H1 (cell line): ENCODE measurements at regions not wholly inside any gene's neighbourhood (a gene's known extent, or its start where the extent isn't known, plus 50 kb on each side); places are given as distances from the start of the nearest gene placed in this dataset.

Experiments
- CTCF ChIA-PET: fragments of 300-600 bp; sonication (Branson Sonifier 250); formaldehyde crosslinking; loops from one replicate; lab custom pipeline; 2021; ENCODE audit not compliant: partially characterized antibody; lab: Charles Lee
- POLR2A ChIA-PET: fragments of 300-600 bp; sonication (Branson Sonifier 250); formaldehyde crosslinking; loops from one replicate; lab custom pipeline; 2021; ENCODE audit warnings: inconsistent platforms; ENCODE audit not compliant: partially characterized antibody; lab: Charles Lee
- DNase-seq, 2 experiments: peaks; one replicate each; pipeline versions ENCODE4 v3.0.0 to v3.0.0-alpha.2; 2010 to 2022; ENCODE audit warnings: low spot score in 2 of 2, low read depth in 1 of 2, mixed read lengths in 1 of 2
- FAIRE-seq: peaks from 2 replicates; lab custom pipeline; 2011; peaks lifted over from hg19 to GRCh38; lab: Jason Lieb, UNC
- H2AFZ ChIP-seq: 2 replicates; pipeline ENCODE4 v1.8.1; 2012; ENCODE audit warnings: low read length, inconsistent platforms
- H2AK5ac ChIP-seq: 2 replicates; pipeline ENCODE4 v1.6.1; 2013; ENCODE audit warnings: low read depth, low read length
- H2BK120ac ChIP-seq: replicated peaks from 2 replicates; pipeline ENCODE3; 2013; ENCODE audit warnings: low read depth, low read length, inconsistent platforms
- H2BK12ac ChIP-seq: 2 replicates; pipeline ENCODE4 v1.6.1; 2013; ENCODE audit warnings: low read depth, low read length
- H2BK15ac ChIP-seq: 2 replicates; pipeline ENCODE4 v1.6.1; 2013; ENCODE audit warnings: low read length
- H2BK20ac ChIP-seq: 2 replicates; pipeline ENCODE4 v1.6.1; 2013; ENCODE audit warnings: low read length
- H2BK5ac ChIP-seq: 2 replicates; pipeline ENCODE4 v1.6.1; 2013; ENCODE audit warnings: low read depth, low read length
- H3K14ac ChIP-seq: 2 replicates; pipeline ENCODE4 v1.6.1; 2013; ENCODE audit warnings: inconsistent platforms; ENCODE audit not compliant: insufficient read length
- H3K18ac ChIP-seq: 2 replicates; pipeline ENCODE4 v1.6.1; 2013; ENCODE audit warnings: low read length; ENCODE audit errors: extremely low read depth
- H3K23ac ChIP-seq: 2 replicates; pipeline ENCODE4 v1.6.1; 2013; ENCODE audit warnings: inconsistent platforms; ENCODE audit not compliant: insufficient read length
- H3K23me2 ChIP-seq: 2 replicates; pipeline ENCODE4 v1.6.1; 2013; ENCODE audit warnings: low read depth, low read length
- H3K27ac ChIP-seq: 2 replicates; pipeline ENCODE4 v1.6.1; 2011; ENCODE audit warnings: low read depth, low read length, inconsistent platforms
- H3K27me3 ChIP-seq, 4 experiments: replicated peaks in 1 of 4; 1 replicate in 1 of 4; 2 replicates in 3 of 4; pipeline versions ENCODE4 v1.6.1 to v1.8.1; 2011 to 2013; ENCODE audit warnings: low read length in 3 of 4, mild to moderate bottlenecking in 3 of 4, inconsistent platforms in 2 of 4, mixed read lengths in 2 of 4, moderate library complexity in 1 of 4; ENCODE audit not compliant: control insufficient read depth in 3 of 4, insufficient read depth in 3 of 4; ENCODE audit errors: extremely low read depth in 1 of 4
- H3K36me3 ChIP-seq, 4 experiments: 2 replicates each; pipeline versions ENCODE4 v1.6.1 to v1.8.1; 2011 to 2013; ENCODE audit warnings: mild to moderate bottlenecking in 4 of 4, low read length in 3 of 4, moderate library complexity in 2 of 4, control low read depth in 1 of 4, inconsistent platforms in 1 of 4; ENCODE audit not compliant: insufficient read depth in 4 of 4, control insufficient read depth in 2 of 4
- H3K4ac ChIP-seq: replicated peaks from 2 replicates; pipeline ENCODE3; 2013; ENCODE audit warnings: low read length, low read depth, mixed read lengths, inconsistent platforms; ENCODE audit not compliant: insufficient read length
- H3K4me1 ChIP-seq, 4 experiments: replicated peaks in 1 of 4; 1 replicate in 1 of 4; 2 replicates in 3 of 4; pipeline versions ENCODE4 v1.6.1 to v1.8.1; 2011 to 2013; ENCODE audit warnings: low read length in 3 of 4, inconsistent platforms in 2 of 4, mixed read lengths in 1 of 4; ENCODE audit not compliant: insufficient read depth in 4 of 4, control insufficient read depth in 3 of 4
- H3K4me2 ChIP-seq, 2 experiments: 2 replicates each; pipeline versions ENCODE4 v1.6.1 to v1.8.1; 2011 to 2013; ENCODE audit warnings: low read depth in 2 of 2, low read length in 2 of 2, control low read depth in 1 of 2, inconsistent platforms in 1 of 2, mild to moderate bottlenecking in 1 of 2; ENCODE audit not compliant: insufficient read depth in 1 of 2
- H3K4me3 ChIP-seq, 4 experiments: fragments of 200-600, 300-600 bp in 1 of 4; sonication (generic), shearing (Covaris generic), sonication (Bioruptor Twin) in 1 of 4; 2 replicates each; pipeline versions ENCODE4 v1.5.1 to v1.8.1; 2011 to 2016; ENCODE audit warnings: low read length in 4 of 4, low read depth in 3 of 4, control low read depth in 2 of 4, inconsistent platforms in 2 of 4, mild to moderate bottlenecking in 2 of 4, mixed read lengths in 1 of 4, moderate library complexity in 1 of 4; ENCODE audit not compliant: insufficient read depth in 2 of 4; ENCODE audit errors: extremely low read depth in 1 of 4
- H3K56ac ChIP-seq: replicated peaks from 2 replicates; pipeline ENCODE3; 2013; ENCODE audit warnings: low read depth, mild to moderate bottlenecking, mixed read lengths, low read length, inconsistent platforms; ENCODE audit not compliant: insufficient read length
- H3K79me1 ChIP-seq: 2 replicates; pipeline ENCODE4 v1.6.1; 2013; ENCODE audit warnings: low read depth, low read length, control low read depth
- H3K79me2 ChIP-seq, 2 experiments: 2 replicates each; pipeline versions ENCODE4 v1.6.1 to v1.8.1; 2012 to 2013; ENCODE audit warnings: low read length in 2 of 2, mild to moderate bottlenecking in 2 of 2, inconsistent platforms in 1 of 2; ENCODE audit not compliant: insufficient read depth in 2 of 2, control insufficient read depth in 1 of 2
- H3K9ac ChIP-seq, 4 experiments: replicated peaks in 1 of 4; 1 replicate in 1 of 4; 2 replicates in 3 of 4; pipeline versions ENCODE4 v1.6.1 to v1.8.1; 2011 to 2013; ENCODE audit warnings: low read depth in 3 of 4, low read length in 3 of 4, control low read depth in 2 of 4, mild to moderate bottlenecking in 2 of 4, moderate library complexity in 2 of 4, inconsistent platforms in 1 of 4; ENCODE audit errors: extremely low read depth in 1 of 4
- H3K9me3 ChIP-seq, 2 experiments: 2 replicates each; pipeline versions ENCODE4 v1.6.1 to v1.8.1; 2012 to 2013; ENCODE audit warnings: mild to moderate bottlenecking in 2 of 2, moderate library complexity in 2 of 2, control low read depth in 1 of 2, inconsistent platforms in 1 of 2, low read depth in 1 of 2, low read length in 1 of 2, mixed read lengths in 1 of 2; ENCODE audit not compliant: insufficient read depth in 2 of 2
- H4K20me1 ChIP-seq, 2 experiments: replicated peaks in 1 of 2; 2 replicates each; pipeline versions ENCODE3 to v1.8.1; 2011 to 2013; ENCODE audit warnings: inconsistent platforms in 2 of 2, low read length in 2 of 2, mild to moderate bottlenecking in 1 of 2; ENCODE audit not compliant: insufficient read depth in 2 of 2, control insufficient read depth in 1 of 2
- H4K5ac ChIP-seq: 2 replicates; pipeline ENCODE4 v1.6.1; 2013; ENCODE audit warnings: low read length, low read depth, mixed read lengths, inconsistent platforms; ENCODE audit not compliant: insufficient read length
- H4K8ac ChIP-seq: 2 replicates; pipeline ENCODE4 v1.8.0; 2013; ENCODE audit warnings: mild to moderate bottlenecking, moderate library complexity, low read length, inconsistent platforms; ENCODE audit not compliant: insufficient read depth; ENCODE audit errors: extremely low read depth
- H4K91ac ChIP-seq: replicated peaks from 2 replicates; pipeline ENCODE3; 2013; ENCODE audit warnings: low read length, mixed read lengths, inconsistent platforms; ENCODE audit not compliant: insufficient read length
- ASH2L ChIP-seq: fragments of 200-600, 300-600 bp; sonication (generic); IDR thresholded peaks from one replicate; pipeline ENCODE4 v1.7.1; 2017; ENCODE audit warnings: low read length
- BRCA1 ChIP-seq: IDR thresholded peaks from 2 replicates; pipeline ENCODE4 v1.6.1; 2012; ENCODE audit warnings: low read depth, low read length, improper control_type of control experiment
- KDM4A ChIP-seq: IDR thresholded peaks from one replicate; pipeline ENCODE4 v1.7.1; 2012; ENCODE audit warnings: low read depth, mild to moderate bottlenecking, moderate library complexity, low read length, inconsistent platforms; ENCODE audit not compliant: severe bottlenecking
- WGBS, 2 experiments: shearing (Covaris generic) in 1 of 2; methylation state at CpG; one replicate each; pipeline versions ENCODE4 v1.1.6 to v1.1.7; 2013 to 2015; ENCODE audit warnings: low lambda C conversion rate in 2 of 2, mixed read lengths in 2 of 2, inconsistent platforms in 1 of 2, low coverage in 1 of 2, missing lambda C conversion rate in 1 of 2; ENCODE audit not compliant: insufficient replicate concordance in 2 of 2, insufficient coverage in 1 of 2, insufficient read length in 1 of 2; ENCODE audit errors: extremely low coverage in 1 of 2, missing lambda C conversion rate in 1 of 2; 5-methylcytosine and 5-hydroxymethylcytosine counted together

GRCh38 chr13:64993514-64994164, 2236.5 kb downstream of the PCDH9 start:
- H4K91ac ChIP-seq = no peak overlapping the region
- 72% methylated on average over 4 of the region's 4 CpGs; no CpG with 5 or more reads in 1 of the 2 experiments for WGBS, 2 experiments
- no peak overlapping the region for H4K5ac ChIP-seq
- no peak overlapping the region for H2BK15ac ChIP-seq
- no peak overlapping the region for H3K14ac ChIP-seq
- no peak overlapping the region for H2BK5ac ChIP-seq
- H3K79me1 ChIP-seq = no peaks in the 10 kb centered on the region
- no peak for DNase-seq
- no peak overlapping the region for H3K27ac ChIP-seq
- H3K79me2 ChIP-seq = no peaks in the 10 kb centered on the region
- H4K8ac ChIP-seq = no peak overlapping the region
- H3K9me3 ChIP-seq = no peaks in the 10 kb centered on the region
- H3K18ac ChIP-seq = no peak overlapping the region
- no peak overlapping the region for H3K4ac ChIP-seq
- H2BK120ac ChIP-seq = no peak overlapping the region
- H3K23me2 ChIP-seq = no peaks in the 10 kb centered on the region
- no peaks in the 10 kb centered on the region for H3K36me3 ChIP-seq
- H3K4me2 ChIP-seq = no peak overlapping the region
- no peak for FAIRE-seq
- no peak overlapping the region for H2BK20ac ChIP-seq
- no peaks in the 10 kb centered on the region for H4K20me1 ChIP-seq
- TF ChIP-seq BRCA1 (no peak), ASH2L (no peak), KDM4A (no peak)
- TF ChIP-seq, all 59 proteins: peak for 0
- Histone ChIP-seq H3K27me3 (no peaks in the 10 kb centered on the region), H3K9ac (no peak overlapping the region), H2AK5ac (no peak overlapping the region), H2AFZ (no peak overlapping the region), H3K56ac (no peak overlapping the region), H3K23ac (no peak overlapping the region), H3K4me3 (no peak overlapping the region), H3K4me1 (no peaks in the 10 kb centered on the region), H2BK12ac (no peak overlapping the region)
- ChIA-PET POLR2A (no interaction called here), CTCF (no interaction called here)
